Liver (tissue), 7 donors: ENCODE measurements at regions not wholly inside any gene's neighbourhood (a gene's known extent, or its start where the extent isn't known, plus 50 kb on each side); places are given as distances from the start of the nearest gene placed in this dataset.
A peak's percentile ranks its signal among the peaks of the same experiment; 100 is the strongest.

ENCODE experiments used
- DNase-seq: peaks from one replicate; pipeline ENCODE4 v3.0.0-alpha.2; 2017; ENCODE audit warnings: low spot score
- H3K27ac ChIP-seq, 2 donors: one replicate each; pipeline ENCODE4 v1.7.0; 2013; ENCODE audit warnings: inconsistent platforms in 2 of 2, low read length in 2 of 2, control low read depth in 1 of 2, low read depth in 1 of 2, mild to moderate bottlenecking in 1 of 2
- H3K27me3 ChIP-seq, 4 donors: one replicate each; pipeline versions ENCODE4 v1.6.1 to v1.7.0; 2013; ENCODE audit warnings: low read length in 3 of 4, inconsistent platforms in 1 of 4, mild to moderate bottlenecking in 1 of 4, moderate library complexity in 1 of 4; ENCODE audit not compliant: control insufficient read depth in 4 of 4, insufficient read depth in 4 of 4
- H3K36me3 ChIP-seq, 4 donors: one replicate each; pipeline versions ENCODE4 v1.6.1 to v1.7.0; 2013; ENCODE audit warnings: low read length in 3 of 4, mild to moderate bottlenecking in 3 of 4, low read depth in 1 of 4, moderate library complexity in 1 of 4; ENCODE audit not compliant: control insufficient read depth in 4 of 4, insufficient read depth in 3 of 4
- H3K4me1 ChIP-seq, 4 donors: one replicate each; pipeline versions ENCODE4 v1.6.1 to v1.7.0; 2013; ENCODE audit warnings: low read length in 3 of 4, mild to moderate bottlenecking in 3 of 4, moderate library complexity in 1 of 4; ENCODE audit not compliant: control insufficient read depth in 4 of 4, insufficient read depth in 4 of 4
- H3K4me3 ChIP-seq, 3 donors: one replicate each; pipeline versions ENCODE4 v1.6.1 to v1.7.0; 2013; ENCODE audit warnings: low read length in 3 of 3, control low read depth in 1 of 3, low read depth in 1 of 3, mild to moderate bottlenecking in 1 of 3
- H3K9ac ChIP-seq, 2 donors: one replicate each; pipeline ENCODE4 v1.7.0; 2013; ENCODE audit warnings: low read length in 2 of 2, mild to moderate bottlenecking in 2 of 2, moderate library complexity in 2 of 2, control low read depth in 1 of 2, low read depth in 1 of 2
- H3K9me3 ChIP-seq, 4 donors: one replicate each; pipeline versions ENCODE4 v1.6.1 to v1.7.0; 2013; ENCODE audit warnings: low read length in 3 of 4; ENCODE audit not compliant: control insufficient read depth in 4 of 4
- FOXA2 ChIP-seq: IDR thresholded peaks from 2 replicates; pipeline ENCODE4 v1.6.1; 2016; ENCODE audit warnings: antibody characterized with exemption
- GABPA ChIP-seq, 2 donors: IDR thresholded peaks in 1 of 2; conservative IDR thresholded peaks in 1 of 2; 2 replicates each; pipeline ENCODE4 v1.6.1; 2016; ENCODE audit warnings: antibody characterized with exemption in 2 of 2, mild to moderate bottlenecking in 1 of 2, moderate library complexity in 1 of 2
- HNF4A ChIP-seq, 2 donors: conservative IDR thresholded peaks; 2 replicates each; pipeline ENCODE4 v1.6.1; 2016; ENCODE audit warnings: antibody characterized with exemption in 2 of 2, mild to moderate bottlenecking in 2 of 2
- HNF4G ChIP-seq: IDR thresholded peaks from 2 replicates; pipeline ENCODE4 v1.6.1; 2016; ENCODE audit warnings: antibody characterized with exemption
- RAD21 ChIP-seq, 2 donors: IDR thresholded peaks; 2 replicates each; pipeline ENCODE4 v1.6.1; 2016; ENCODE audit warnings: antibody characterized with exemption in 2 of 2, mild to moderate bottlenecking in 2 of 2
- REST ChIP-seq: IDR thresholded peaks from 2 replicates; pipeline ENCODE4 v1.6.1; 2016; ENCODE audit warnings: antibody characterized with exemption, mild to moderate bottlenecking
- TAF1 ChIP-seq: conservative IDR thresholded peaks from 2 replicates; pipeline ENCODE4 v1.6.1; 2016; ENCODE audit warnings: antibody characterized with exemption, mild to moderate bottlenecking
- YY1 ChIP-seq: IDR thresholded peaks from 2 replicates; pipeline ENCODE4 v1.6.1; 2016; ENCODE audit warnings: antibody characterized with exemption, mild to moderate bottlenecking
- WGBS: extraction: QIAGEN DNeasy Blood & Tissue Kit; methylation state at CpG from one replicate; pipeline ENCODE4 v1.1.7; 2013; 5-methylcytosine and 5-hydroxymethylcytosine counted together
- TF ChIP-seq, protein P1 (sequence below): IDR thresholded peaks from 2 replicates; pipeline ENCODE4 v1.6.1; 2016; ENCODE audit warnings: antibody characterized with exemption
- TF ChIP-seq, protein P2 (sequence below): IDR thresholded peaks from 2 replicates; pipeline ENCODE4 v1.6.1; 2016; ENCODE audit warnings: antibody characterized with exemption
- donor health status: healthy.
- donor health status: healthy.
- donor health status: healthy.
- donor health status: healthy.

DNA sequence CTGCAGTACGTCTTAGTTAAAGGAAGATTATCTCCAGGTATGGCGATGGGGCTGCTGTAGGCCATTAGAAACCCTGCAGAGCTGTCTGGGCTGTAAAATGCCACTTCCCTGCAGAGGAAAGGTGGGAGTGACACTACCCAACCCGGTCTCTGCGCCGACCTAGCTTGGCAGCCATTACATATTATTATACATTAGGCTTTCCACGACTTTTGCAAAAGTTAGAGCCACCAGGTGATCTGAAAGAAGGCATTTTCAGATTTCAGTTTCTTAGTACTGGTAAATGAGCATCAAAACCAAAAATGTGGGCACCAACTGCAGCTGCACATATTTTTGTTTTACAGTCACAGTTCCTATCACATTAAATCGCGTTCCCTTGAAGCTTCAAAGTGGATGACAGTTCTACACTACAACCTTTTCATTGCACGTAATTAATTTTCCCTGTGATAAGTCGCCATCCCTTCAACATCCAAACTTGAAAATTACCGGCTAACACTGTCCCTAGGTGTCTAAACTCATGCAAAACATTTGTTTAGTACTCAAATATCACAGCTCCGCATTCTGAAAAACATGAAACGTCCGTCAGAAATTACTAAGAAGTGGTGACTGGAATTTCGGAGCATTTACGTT, 81.4 kb upstream of the CHD2 start:
- no peak for DNase-seq
- TF ChIP-seq HNF4A (conservative IDR thresholded peaks at IDR 0.05) (no peak), RAD21 (IDR thresholded peaks at IDR 0.05) (no peak)
- TF ChIP-seq, protein P1, sequence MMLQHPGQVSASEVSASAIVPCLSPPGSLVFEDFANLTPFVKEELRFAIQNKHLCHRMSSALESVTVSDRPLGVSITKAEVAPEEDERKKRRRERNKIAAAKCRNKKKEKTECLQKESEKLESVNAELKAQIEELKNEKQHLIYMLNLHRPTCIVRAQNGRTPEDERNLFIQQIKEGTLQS, result no peak
- Histone ChIP-seq H3K9me3 (no peaks in the 10 kb centered on the region), H3K36me3 (no peaks in the 10 kb centered on the region), H3K4me1 (peaks cover 0 to 4% (median 2%) of the 10 kb centered on the region in 4 donors), H3K9ac (peak overlapping the region in 1 of 2 donors; percentile 29), H3K27me3 (no peaks in the 10 kb centered on the region), H3K27ac (no peak overlapping the region), H3K4me3 (no peak overlapping the region)
- 85% methylated on average over 16 of the region's 16 CpGs for WGBS

DNA sequence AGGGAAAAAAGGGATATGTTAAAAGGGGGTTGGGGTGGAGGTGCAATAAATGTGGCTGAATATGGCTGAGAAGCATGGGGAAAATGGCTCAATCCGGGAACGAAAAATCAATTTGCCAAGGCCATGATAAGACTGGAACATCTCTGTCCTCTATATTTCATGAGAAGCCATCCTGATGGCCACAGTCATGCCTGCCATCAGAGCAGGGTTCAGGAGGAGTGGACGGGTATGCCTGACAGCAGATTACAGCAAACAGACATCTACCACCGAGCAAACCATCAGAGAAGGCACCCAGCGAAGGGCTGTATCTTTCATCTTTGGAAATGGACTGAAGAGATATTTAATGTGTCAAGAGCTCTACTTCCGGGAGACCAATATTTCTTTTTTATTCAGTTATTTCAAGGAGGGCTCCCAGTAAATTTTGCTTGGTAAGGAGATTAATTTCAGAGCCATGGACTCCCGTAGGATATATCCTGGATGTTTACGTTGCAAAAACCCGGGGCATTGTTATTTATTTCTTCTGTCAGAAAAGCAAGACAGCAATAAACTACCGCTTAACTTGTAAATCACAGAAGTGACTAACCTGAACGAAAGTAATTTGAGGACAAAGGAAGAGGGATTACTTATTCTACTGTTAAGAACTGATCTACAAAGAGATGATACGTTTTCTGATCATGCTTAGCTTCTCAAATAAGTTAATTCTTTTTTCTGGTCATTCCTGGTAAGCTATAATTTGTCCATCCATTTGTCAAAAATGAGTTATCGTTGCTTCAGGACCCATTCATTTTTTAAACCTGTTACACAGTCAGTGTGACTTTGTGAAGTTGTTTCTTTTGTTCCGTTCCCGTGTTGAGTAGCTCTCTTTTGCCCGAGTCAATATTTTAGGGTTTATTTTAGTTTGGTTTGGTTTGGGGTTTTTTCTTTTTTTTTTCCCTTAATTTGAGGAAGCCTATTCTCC, 80.6 kb upstream of the CHD2 start:
- Histone ChIP-seq H3K9me3 (no peaks in the 10 kb centered on the region), H3K4me3 (peak overlapping the region; percentile 10 to 41 (median 23)), H3K36me3 (no peaks in the 10 kb centered on the region), H3K4me1 (peaks cover 0 to 4% (median 2%) of the 10 kb centered on the region in 4 donors), H3K27me3 (no peaks in the 10 kb centered on the region), H3K9ac (peak overlapping the region; percentile 75 to 90), H3K27ac (peak overlapping the region; percentile 77 to 89)
- 50% methylated on average over 16 of the region's 16 CpGs for WGBS
- TF ChIP-seq YY1 (no peak), TAF1 (no peak), FOXA2 (no peak), REST (no peak), GABPA (IDR thresholded peaks at IDR 0.05 in 1 of 2, conservative IDR thresholded peaks at IDR 0.05 in 1 of 2) (no peak), HNF4G (no peak)
- TF ChIP-seq, protein P2, sequence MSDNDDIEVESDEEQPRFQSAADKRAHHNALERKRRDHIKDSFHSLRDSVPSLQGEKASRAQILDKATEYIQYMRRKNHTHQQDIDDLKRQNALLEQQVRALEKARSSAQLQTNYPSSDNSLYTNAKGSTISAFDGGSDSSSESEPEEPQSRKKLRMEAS, result no peak
- DNase-seq, result no peak
